ENCODE measurements at regions not wholly inside any gene's neighbourhood (a gene's known extent, or its start where the extent isn't known, plus 50 kb on each side); places are given as distances from the start of the nearest gene placed in this dataset.

DNA sequence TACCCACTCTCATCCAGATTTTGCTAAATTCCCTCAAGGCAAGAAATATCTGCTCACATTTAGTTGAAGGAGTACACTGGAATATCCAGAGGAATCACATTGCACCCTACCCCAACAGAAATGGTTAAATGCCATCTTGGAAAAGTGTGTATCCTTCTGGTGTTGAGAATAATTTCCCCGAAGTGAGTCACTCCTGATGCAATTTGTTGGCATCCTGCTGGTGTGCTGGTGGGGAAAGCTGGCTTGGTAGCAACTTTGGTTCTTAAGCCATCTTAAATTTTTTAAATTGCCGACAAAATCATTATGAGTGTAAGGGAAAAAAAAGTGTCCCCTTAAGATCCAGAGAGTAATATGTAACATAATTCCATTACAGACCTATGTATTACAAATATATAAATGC, 337.3 kb upstream of the DACH1 start:
- Histone ChIP-seq H3K36me3 (replicated peaks; ENCODE audit: insufficient read depth, low read length) (no peaks in the 10 kb centered on the region), H3K79me2 (ENCODE audit: low read length) (no peaks in the 10 kb centered on the region), H3K4me1 (ENCODE audit: low read length) (no peaks in the 10 kb centered on the region), H4K20me1 (ENCODE audit: insufficient read depth, low read length) (no peaks in the 10 kb centered on the region), H3K9me3 (replicated peaks; ENCODE audit: insufficient read depth, low read length) (no peaks in the 10 kb centered on the region), H3K27ac (ENCODE audit: low read length) (no peak overlapping the region), H3K27me3 (replicated peaks; ENCODE audit: insufficient read depth, low read length) (no peaks in the 10 kb centered on the region), H3K9me2 (replicated peaks; ENCODE audit: insufficient read depth, low read length) (no peaks in the 10 kb centered on the region), H3K4me3 (ENCODE audit: low read length) (no peak overlapping the region), H3F3A (ENCODE audit: insufficient read depth, low read length) (no peaks in the 10 kb centered on the region), H2AFZ (ENCODE audit: low read length) (no peak overlapping the region), H3K9ac (ENCODE audit: low read length) (no peak overlapping the region), H3K4me2 (ENCODE audit: low read depth, low read length) (no peak overlapping the region)
- no peak for TF ChIP-seq EZH2phosphoT487 (IDR thresholded peaks at IDR 0.05; ENCODE audit: low read length)
- TF ChIP-seq EZH2 (optimal IDR thresholded peaks at IDR 0.05; ENCODE audit: low read depth, low read length), result no peak
- TF ChIP-seq, protein P1, sequence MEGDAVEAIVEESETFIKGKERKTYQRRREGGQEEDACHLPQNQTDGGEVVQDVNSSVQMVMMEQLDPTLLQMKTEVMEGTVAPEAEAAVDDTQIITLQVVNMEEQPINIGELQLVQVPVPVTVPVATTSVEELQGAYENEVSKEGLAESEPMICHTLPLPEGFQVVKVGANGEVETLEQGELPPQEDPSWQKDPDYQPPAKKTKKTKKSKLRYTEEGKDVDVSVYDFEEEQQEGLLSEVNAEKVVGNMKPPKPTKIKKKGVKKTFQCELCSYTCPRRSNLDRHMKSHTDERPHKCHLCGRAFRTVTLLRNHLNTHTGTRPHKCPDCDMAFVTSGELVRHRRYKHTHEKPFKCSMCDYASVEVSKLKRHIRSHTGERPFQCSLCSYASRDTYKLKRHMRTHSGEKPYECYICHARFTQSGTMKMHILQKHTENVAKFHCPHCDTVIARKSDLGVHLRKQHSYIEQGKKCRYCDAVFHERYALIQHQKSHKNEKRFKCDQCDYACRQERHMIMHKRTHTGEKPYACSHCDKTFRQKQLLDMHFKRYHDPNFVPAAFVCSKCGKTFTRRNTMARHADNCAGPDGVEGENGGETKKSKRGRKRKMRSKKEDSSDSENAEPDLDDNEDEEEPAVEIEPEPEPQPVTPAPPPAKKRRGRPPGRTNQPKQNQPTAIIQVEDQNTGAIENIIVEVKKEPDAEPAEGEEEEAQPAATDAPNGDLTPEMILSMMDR (IDR thresholded peaks at IDR 0.05; ENCODE audit: low read length), result no peak
- no peak for DNase-seq

DNA sequence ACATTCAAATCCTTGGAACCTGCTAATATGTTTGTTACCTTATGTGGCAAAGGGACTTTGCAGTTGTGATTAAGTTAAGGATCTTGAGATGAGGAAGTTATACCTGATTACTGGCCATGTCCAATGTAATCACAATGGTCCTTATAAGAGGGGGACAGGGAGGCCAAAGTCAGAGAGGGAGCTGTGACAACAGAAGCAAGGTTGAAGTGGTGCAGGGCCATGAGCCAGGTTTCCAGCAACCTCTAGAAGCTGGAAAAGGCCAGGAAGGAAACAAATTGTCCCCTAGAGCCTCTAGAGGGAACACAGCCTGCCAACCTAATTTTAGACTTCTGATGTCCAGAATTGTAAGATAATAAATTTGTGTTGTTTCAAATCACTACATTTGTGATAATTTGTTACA, 334.7 kb upstream of the DACH1 start:
- Histone ChIP-seq H3K79me2 (ENCODE audit: low read length) (no peaks in the 10 kb centered on the region), H3K9me3 (replicated peaks; ENCODE audit: insufficient read depth, low read length) (no peaks in the 10 kb centered on the region)

DNA sequence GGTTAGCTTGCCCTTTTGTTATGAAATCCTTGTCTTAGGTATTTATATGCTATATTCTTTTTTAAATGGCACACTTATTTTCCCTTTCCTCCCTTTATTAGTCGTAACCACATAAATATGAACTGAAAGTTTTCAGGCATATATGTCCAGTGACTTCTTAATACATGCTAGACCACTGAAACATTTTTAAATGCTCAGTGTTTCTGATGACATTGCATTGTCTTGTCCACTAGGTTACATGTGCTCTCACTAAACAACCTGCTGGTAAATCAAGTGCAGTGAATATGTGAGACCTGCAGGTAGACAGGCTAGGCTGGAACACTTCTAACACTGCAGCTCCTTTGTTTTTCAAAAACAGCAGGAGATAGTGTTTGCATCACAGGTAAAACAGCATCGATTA, 332.6 kb upstream of the DACH1 start:
- Histone ChIP-seq H3K9me2 (replicated peaks; ENCODE audit: insufficient read depth, low read length) (no peaks in the 10 kb centered on the region), H3K9me3 (replicated peaks; ENCODE audit: insufficient read depth, low read length) (no peaks in the 10 kb centered on the region), H3K27ac (ENCODE audit: low read length) (no peak overlapping the region), H3F3A (ENCODE audit: insufficient read depth, low read length) (no peaks in the 10 kb centered on the region), H3K9ac (ENCODE audit: low read length) (no peak overlapping the region), H3K4me1 (ENCODE audit: low read length) (no peaks in the 10 kb centered on the region), H3K79me2 (ENCODE audit: low read length) (no peaks in the 10 kb centered on the region), H3K36me3 (replicated peaks; ENCODE audit: insufficient read depth, low read length) (no peaks in the 10 kb centered on the region), H4K20me1 (ENCODE audit: insufficient read depth, low read length) (no peaks in the 10 kb centered on the region), H3K4me2 (ENCODE audit: low read depth, low read length) (no peak overlapping the region), H2AFZ (ENCODE audit: low read length) (no peak overlapping the region), H3K27me3 (replicated peaks; ENCODE audit: insufficient read depth, low read length) (no peaks in the 10 kb centered on the region), H3K4me3 (ENCODE audit: low read length) (no peak overlapping the region)
- no peak for TF ChIP-seq EZH2phosphoT487 (IDR thresholded peaks at IDR 0.05; ENCODE audit: low read length)
- TF ChIP-seq EZH2 (optimal IDR thresholded peaks at IDR 0.05; ENCODE audit: low read depth, low read length), result no peak
- TF ChIP-seq, protein P1 (IDR thresholded peaks at IDR 0.05; ENCODE audit: low read length), result no peak
- no peak for DNase-seq

More for the DNA sequence above, 334.7 kb upstream of the DACH1 start:
- no peak for DNase-seq
- no peaks in the 10 kb centered on the region for H3K9me2 ChIP-seq (replicated peaks; ENCODE audit: insufficient read depth, low read length)
- H3F3A ChIP-seq (ENCODE audit: insufficient read depth, low read length), result no peaks in the 10 kb centered on the region
- no peak overlapping the region for H3K27ac ChIP-seq (ENCODE audit: low read length)
- H3K9ac ChIP-seq (ENCODE audit: low read length), result no peak overlapping the region
- H3K4me2 ChIP-seq (ENCODE audit: low read depth, low read length), result no peak overlapping the region
- H3K36me3 ChIP-seq (replicated peaks; ENCODE audit: insufficient read depth, low read length), result no peaks in the 10 kb centered on the region
- no peak overlapping the region for H2AFZ ChIP-seq (ENCODE audit: low read length)
- H3K27me3 ChIP-seq (replicated peaks; ENCODE audit: insufficient read depth, low read length), result no peaks in the 10 kb centered on the region
- TF ChIP-seq, protein P1 (IDR thresholded peaks at IDR 0.05; ENCODE audit: low read length), result no peak
- TF ChIP-seq EZH2 (optimal IDR thresholded peaks at IDR 0.05; ENCODE audit: low read depth, low read length) (no peak), EZH2phosphoT487 (IDR thresholded peaks at IDR 0.05; ENCODE audit: low read length) (no peak)
- H3K4me3 ChIP-seq (ENCODE audit: low read length), result no peak overlapping the region
- H4K20me1 ChIP-seq (ENCODE audit: insufficient read depth, low read length), result no peaks in the 10 kb centered on the region
- H3K4me1 ChIP-seq (ENCODE audit: low read length), result no peaks in the 10 kb centered on the region
